Glutamatergic neuron (in vitro differentiated cells): ENCODE measurements at regions not wholly inside any gene's neighbourhood (a gene's known extent, or its start where the extent isn't known, plus 50 kb on each side); places are given as distances from the start of the nearest gene placed in this dataset.

Experiments used
- DNase-seq: peaks from one replicate; pipeline ENCODE4 v3.0.0; 2022
- H3K27ac Mint-ChIP-seq: one replicate; pipeline ENCODE4 v1.8.0; 2020; ENCODE audit warnings: mild to moderate bottlenecking, mixed read lengths, inconsistent platforms; ENCODE audit not compliant: unreplicated experiment
- H3K27me3 Mint-ChIP-seq: one replicate; pipeline ENCODE4 v1.8.0; 2020; ENCODE audit warnings: mild to moderate bottlenecking, moderate library complexity, mixed read lengths, inconsistent platforms; ENCODE audit not compliant: unreplicated experiment
- H3K36me3 Mint-ChIP-seq: one replicate; pipeline ENCODE4 v1.8.0; 2020; ENCODE audit warnings: mild to moderate bottlenecking, mixed read lengths, inconsistent platforms; ENCODE audit not compliant: unreplicated experiment
- H3K4me1 Mint-ChIP-seq: one replicate; pipeline ENCODE4 v1.8.0; 2020; ENCODE audit warnings: mild to moderate bottlenecking, low read depth, mixed read lengths, inconsistent platforms; ENCODE audit not compliant: unreplicated experiment
- H3K4me3 Mint-ChIP-seq: one replicate; pipeline ENCODE4 v1.8.0; 2020; ENCODE audit warnings: mild to moderate bottlenecking, mixed read lengths, inconsistent platforms; ENCODE audit not compliant: unreplicated experiment
- H3K9me3 Mint-ChIP-seq: one replicate; pipeline ENCODE4 v1.8.0; 2020; ENCODE audit warnings: mild to moderate bottlenecking, moderate library complexity, mixed read lengths, inconsistent platforms; ENCODE audit not compliant: unreplicated experiment
- CTCF ChIP-seq: fragments of 200-600 bp; sonication (generic); IDR thresholded peaks from one replicate; pipeline ENCODE4 v1.5.0; 2021; ENCODE audit not compliant: partially characterized antibody, unreplicated experiment

- Mint-ChIP-seq H3K27ac (no peak overlapping the region), H3K9me3 (peaks cover 1% of the 10 kb centered on the region), H3K27me3 (no peaks in the 10 kb centered on the region), H3K36me3 (peaks cover 11% of the 10 kb centered on the region), H3K4me3 (no peak overlapping the region), H3K4me1 (no peaks in the 10 kb centered on the region)
- TF ChIP-seq CTCF = no peak
- DNase-seq = no peak
These were observed 470.8 kb downstream of the INHBA start for GRCh38 chr7:41232086-41232485.

GRCh38 chr7:41224063-41224763, 478.7 kb downstream of the INHBA start:
- no peaks in the 10 kb centered on the region for H3K36me3 Mint-ChIP-seq
- H3K4me1 Mint-ChIP-seq = peaks cover 4% of the 10 kb centered on the region
- H3K27me3 Mint-ChIP-seq = no peaks in the 10 kb centered on the region
- no peak overlapping the region for H3K27ac Mint-ChIP-seq
- H3K4me3 Mint-ChIP-seq = no peak overlapping the region
- no peak for TF ChIP-seq CTCF
- peaks cover 1% of the 10 kb centered on the region for H3K9me3 Mint-ChIP-seq
- DNase-seq = no peak

GRCh38 chr7:41222746-41223145, 480.1 kb downstream of the INHBA start:
- DNase-seq = no peak
- no peak for TF ChIP-seq CTCF
- Mint-ChIP-seq H3K9me3 (no peaks in the 10 kb centered on the region), H3K36me3 (no peaks in the 10 kb centered on the region), H3K27ac (no peak overlapping the region), H3K27me3 (no peaks in the 10 kb centered on the region), H3K4me1 (peaks cover 4% of the 10 kb centered on the region), H3K4me3 (no peak overlapping the region)

- Mint-ChIP-seq H3K4me1 (peaks cover 4% of the 10 kb centered on the region), H3K36me3 (no peaks in the 10 kb centered on the region), H3K4me3 (no peak overlapping the region), H3K27me3 (no peaks in the 10 kb centered on the region), H3K27ac (no peak overlapping the region), H3K9me3 (no peaks in the 10 kb centered on the region)
- TF ChIP-seq CTCF = no peak
- no peak for DNase-seq
These were observed 482.6 kb downstream of the INHBA start for GRCh38 chr7:41220266-41220665.

- H3K27me3 Mint-ChIP-seq = no peaks in the 10 kb centered on the region
These were observed 483.6 kb downstream of the INHBA start for GRCh38 chr7:41219276-41219675.

More at GRCh38 chr7:41219276-41219675, 483.6 kb downstream of the INHBA start:
- H3K27ac Mint-ChIP-seq = no peak overlapping the region
- DNase-seq = no peak
- no peaks in the 10 kb centered on the region for H3K9me3 Mint-ChIP-seq
- H3K4me3 Mint-ChIP-seq = no peak overlapping the region
- peaks cover 4% of the 10 kb centered on the region for H3K4me1 Mint-ChIP-seq
- TF ChIP-seq CTCF = no peak
- H3K36me3 Mint-ChIP-seq = no peaks in the 10 kb centered on the region
